Chondrocyte (in vitro differentiated cells): ENCODE measurements at regions not wholly inside any gene's neighbourhood (a gene's known extent, or its start where the extent isn't known, plus 50 kb on each side); places are given as distances from the start of the nearest gene placed in this dataset.

Experiments used
- DNase-seq: peaks from one replicate; pipeline ENCODE4 v3.0.0; 2021; ENCODE audit warnings: mixed read lengths, low spot score
- H3K27ac Mint-ChIP-seq: one replicate; pipeline ENCODE4 v1.8.0; 2021; ENCODE audit warnings: mild to moderate bottlenecking, moderate library complexity, mixed read lengths; ENCODE audit not compliant: unreplicated experiment
- H3K27me3 Mint-ChIP-seq: 2 replicates; pipeline ENCODE4 v1.8.0; 2021; ENCODE audit warnings: low read depth, mixed read lengths
- H3K36me3 Mint-ChIP-seq: 2 replicates; pipeline ENCODE4 v1.8.0; 2021; ENCODE audit warnings: low read depth, mixed read lengths
- H3K4me1 Mint-ChIP-seq: 2 replicates; pipeline ENCODE4 v1.8.0; 2021; ENCODE audit warnings: low read depth, mild to moderate bottlenecking, mixed read lengths
- H3K4me3 Mint-ChIP-seq: one replicate; pipeline ENCODE4 v1.8.0; 2021; ENCODE audit warnings: mild to moderate bottlenecking, moderate library complexity, mixed read lengths; ENCODE audit not compliant: unreplicated experiment
- H3K9me3 Mint-ChIP-seq: 2 replicates; pipeline ENCODE4 v1.8.0; 2021; ENCODE audit warnings: low read depth, mixed read lengths
- CTCF ChIP-seq: fragments of 200-600 bp; sonication (generic); IDR thresholded peaks from 2 replicates; pipeline ENCODE4 v1.5.0; 2021; ENCODE audit warnings: antibody characterized with exemption, mild to moderate bottlenecking, moderate library complexity

GRCh38 chr5:4254736-4255135 is 659.1 kb downstream of the IRX1 start:
- Mint-ChIP-seq H3K9me3 (peaks cover 18% of the 10 kb centered on the region), H3K4me1 (no peaks in the 10 kb centered on the region), H3K4me3 (no peak overlapping the region), H3K27ac (no peak overlapping the region), H3K36me3 (no peaks in the 10 kb centered on the region), H3K27me3 (no peaks in the 10 kb centered on the region)
- DNase-seq: no peak
- TF ChIP-seq CTCF: no peak

- Mint-ChIP-seq H3K4me1 (no peaks in the 10 kb centered on the region), H3K36me3 (no peaks in the 10 kb centered on the region), H3K9me3 (peaks cover 18% of the 10 kb centered on the region), H3K4me3 (no peak overlapping the region), H3K27ac (no peak overlapping the region), H3K27me3 (no peaks in the 10 kb centered on the region)
- DNase-seq: no peak
- TF ChIP-seq CTCF: no peak
Observed at GRCh38 chr5:4255441-4255840, 659.8 kb downstream of the IRX1 start.

GRCh38 chr5:4258170-4258569 is 662.5 kb downstream of the IRX1 start:
- H3K27ac Mint-ChIP-seq: no peak overlapping the region
- H3K9me3 Mint-ChIP-seq: peaks cover 13% of the 10 kb centered on the region

GRCh38 chr5:4271193-4271592 is 675.6 kb downstream of the IRX1 start:
- no peak for DNase-seq

More at GRCh38 chr5:4258170-4258569, 662.5 kb downstream of the IRX1 start:
- Mint-ChIP-seq H3K36me3 (no peaks in the 10 kb centered on the region), H3K4me3 (no peak overlapping the region), H3K4me1 (no peaks in the 10 kb centered on the region), H3K27me3 (no peaks in the 10 kb centered on the region)
- no peak for TF ChIP-seq CTCF
- no peak for DNase-seq

GRCh38 chr5:4275232-4275631 is 679.6 kb downstream of the IRX1 start:
- H3K4me1 Mint-ChIP-seq: no peaks in the 10 kb centered on the region
- H3K27ac Mint-ChIP-seq: no peak overlapping the region
- H3K9me3 Mint-ChIP-seq: peaks cover 23% of the 10 kb centered on the region
- DNase-seq: no peak
- TF ChIP-seq CTCF: no peak
- H3K36me3 Mint-ChIP-seq: no peaks in the 10 kb centered on the region
- no peak overlapping the region for H3K4me3 Mint-ChIP-seq
- peaks cover 2% of the 10 kb centered on the region for H3K27me3 Mint-ChIP-seq

More at GRCh38 chr5:4271193-4271592, 675.6 kb downstream of the IRX1 start:
- no peaks in the 10 kb centered on the region for H3K36me3 Mint-ChIP-seq
- H3K9me3 Mint-ChIP-seq: peaks cover 28% of the 10 kb centered on the region
- no peak for TF ChIP-seq CTCF
- peaks cover 2% of the 10 kb centered on the region for H3K27me3 Mint-ChIP-seq
- H3K4me1 Mint-ChIP-seq: no peaks in the 10 kb centered on the region
- H3K27ac Mint-ChIP-seq: no peak overlapping the region
- H3K4me3 Mint-ChIP-seq: no peak overlapping the region
